SK-N-SH (cell line): ENCODE measurements at regions not wholly inside any gene's neighbourhood (a gene's known extent, or its start where the extent isn't known, plus 50 kb on each side); places are given as distances from the start of the nearest gene placed in this dataset.

ENCODE experiments used
- CTCF ChIA-PET: fragments of 300-600, 350-600 bp; formaldehyde crosslinking; extraction: SDS; loops from one replicate; lab custom pipeline; 2021; lab: Yijun Ruan, JAX
- POLR2A ChIA-PET: fragments of 350-600 bp; sonication (Branson Sonifier 250); formaldehyde crosslinking; extraction: SDS; loops from one replicate; lab custom pipeline; 2020; ENCODE audit warnings: antibody characterized with exemption, inconsistent platforms; lab: Yijun Ruan, JAX
- DNase-seq: peaks from one replicate; pipeline ENCODE4 v3.0.0; 2012
- H2AFZ ChIP-seq: fragments of 200-600 bp; sonication (generic); 2 replicates; pipeline ENCODE4 v1.8.1; 2016; ENCODE audit warnings: antibody characterized with exemption, mild to moderate bottlenecking, low read depth
- H3F3A ChIP-seq: fragments of 200-600 bp; sonication (generic); replicated peaks from 2 replicates; pipeline ENCODE3; 2016; ENCODE audit warnings: antibody characterized with exemption, mild to moderate bottlenecking; ENCODE audit not compliant: insufficient read depth
- H3K27ac ChIP-seq, 2 experiments: fragments of 200-500 bp in 1 of 2; fragments of 200-600 bp in 1 of 2; sonication (Bioruptor generic) in 1 of 2; sonication (generic), shearing (Covaris generic) in 1 of 2; 2 replicates each; pipeline versions ENCODE4 v1.5.1 to v1.6.1; 2014 to 2016; ENCODE audit warnings: low read depth in 2 of 2, inconsistent platforms in 1 of 2, low read length in 1 of 2, mild to moderate bottlenecking in 1 of 2, mixed read lengths in 1 of 2
- H3K27me3 ChIP-seq: fragments of 200-600 bp; sonication (generic), shearing (Covaris generic); 2 replicates; pipeline ENCODE4 v1.6.1; 2016; ENCODE audit warnings: mixed run types; ENCODE audit not compliant: insufficient read depth
- H3K36me3 ChIP-seq, 2 experiments: fragments of 200-500 bp in 1 of 2; fragments of 200-600 bp in 1 of 2; sonication (Bioruptor generic) in 1 of 2; sonication (generic) in 1 of 2; replicated peaks in 1 of 2; 2 replicates each; pipeline versions ENCODE3 to v1.5.1; 2014 to 2016; ENCODE audit warnings: low read length in 1 of 2, mild to moderate bottlenecking in 1 of 2; ENCODE audit not compliant: insufficient read depth in 2 of 2, control insufficient read depth in 1 of 2
- H3K4me1 ChIP-seq, 2 experiments: fragments of 200-500 bp in 1 of 2; fragments of 200-600 bp in 1 of 2; sonication (Bioruptor generic) in 1 of 2; sonication (generic), shearing (Covaris generic) in 1 of 2; 2 replicates each; pipeline versions ENCODE4 v1.5.1 to v1.6.1; 2014 to 2016; ENCODE audit warnings: low read depth in 1 of 2, low read length in 1 of 2, mixed run types in 1 of 2; ENCODE audit not compliant: insufficient read depth in 2 of 2, control insufficient read depth in 1 of 2
- H3K4me2 ChIP-seq: fragments of 200-600 bp; sonication (generic), shearing (Covaris generic); 2 replicates; pipeline ENCODE4 v1.6.1; 2017; ENCODE audit warnings: mixed run types
- H3K4me3 ChIP-seq, 2 experiments: fragments of 200-500 bp in 1 of 2; fragments of 200-600 bp in 1 of 2; sonication (Bioruptor generic) in 1 of 2; sonication (generic), shearing (Covaris generic) in 1 of 2; 2 replicates each; pipeline versions ENCODE4 v1.5.1 to v1.8.1; 2014 to 2016; ENCODE audit warnings: low read depth in 2 of 2, inconsistent platforms in 1 of 2, low read length in 1 of 2, mild to moderate bottlenecking in 1 of 2, mixed read lengths in 1 of 2, moderate library complexity in 1 of 2
- H3K79me2 ChIP-seq: fragments of 200-600 bp; sonication (generic); 2 replicates; pipeline ENCODE4 v1.8.1; 2017; ENCODE audit warnings: mild to moderate bottlenecking; ENCODE audit not compliant: insufficient read depth
- H3K9ac ChIP-seq: fragments of 200-600 bp; sonication (generic); 2 replicates; pipeline ENCODE4 v1.6.1; 2017; ENCODE audit warnings: mixed run types
- H3K9me2 ChIP-seq: fragments of 200-600 bp; sonication (generic); 2 replicates; pipeline ENCODE4 v1.6.1; 2017; ENCODE audit warnings: mixed run types
- H3K9me3 ChIP-seq: fragments of 200-600 bp; sonication (generic); 2 replicates; pipeline ENCODE4 v1.6.1; 2017; ENCODE audit warnings: mixed run types, mild to moderate bottlenecking, moderate library complexity
- H4K20me1 ChIP-seq: fragments of 200-600 bp; sonication (generic); 2 replicates; pipeline ENCODE4 v1.6.1; 2017; ENCODE audit warnings: mild to moderate bottlenecking, mixed run types; ENCODE audit not compliant: insufficient read depth
- CHD2 ChIP-seq: fragments of 150-350 bp; IDR thresholded peaks from 2 replicates; pipeline ENCODE4 v1.6.1; 2018; ENCODE audit warnings: low read length; ENCODE audit not compliant: partially characterized antibody
- ELF1 ChIP-seq: IDR thresholded peaks from 2 replicates; pipeline ENCODE4 v1.4.0; 2012
- FOXJ3 ChIP-seq: sonication (generic); formaldehyde crosslinking; IDR thresholded peaks from 2 replicates; pipeline ENCODE4 v1.5.1; 2020; ENCODE audit warnings: mild to moderate bottlenecking, missing genetic modification reagents
- FOXM1 ChIP-seq: IDR thresholded peaks from 2 replicates; pipeline ENCODE4 v1.4.0; 2012; ENCODE audit warnings: low read depth, mild to moderate bottlenecking
- GABPA ChIP-seq: IDR thresholded peaks from 2 replicates; pipeline ENCODE4 v1.4.0; 2012; ENCODE audit warnings: low read depth, mild to moderate bottlenecking
- GATA2 ChIP-seq: sonication (generic); formaldehyde crosslinking; IDR thresholded peaks from 2 replicates; pipeline ENCODE4 v1.5.0; 2020; ENCODE audit warnings: mild to moderate bottlenecking, missing genetic modification reagents
- MEF2A ChIP-seq: IDR thresholded peaks from 2 replicates; pipeline ENCODE4 v1.4.0; 2012; ENCODE audit warnings: low read depth, borderline replicate concordance
- NRF1 ChIP-seq: IDR thresholded peaks from 2 replicates; pipeline ENCODE4 v1.6.1; 2012; ENCODE audit warnings: low read depth, mild to moderate bottlenecking, low read length
- RAD21 ChIP-seq: IDR thresholded peaks from 2 replicates; pipeline ENCODE4 v1.6.1; 2012; ENCODE audit warnings: mild to moderate bottlenecking, low read length
- RCOR1 ChIP-seq: fragments of 150-350 bp; IDR thresholded peaks from 2 replicates; pipeline ENCODE4 v1.6.1; 2017; ENCODE audit warnings: antibody characterized with exemption, low read length
- RFX5 ChIP-seq: IDR thresholded peaks from 2 replicates; pipeline ENCODE4 v1.6.1; 2012; ENCODE audit warnings: mild to moderate bottlenecking, improper control_type of control experiment, low read length
- SIN3A ChIP-seq: IDR thresholded peaks from 2 replicates; pipeline ENCODE4 v1.6.1; 2012; ENCODE audit warnings: low read depth, mild to moderate bottlenecking, low read length, moderate library complexity, borderline replicate concordance
- SMC3 ChIP-seq: IDR thresholded peaks from 2 replicates; pipeline ENCODE4 v1.6.1; 2012; ENCODE audit warnings: low read depth, low read length, improper control_type of control experiment
- TAF1 ChIP-seq: IDR thresholded peaks from 2 replicates; pipeline ENCODE4 v1.6.1; 2012; ENCODE audit warnings: low read depth, mild to moderate bottlenecking, low read length, moderate library complexity, borderline replicate concordance
- TCF12 ChIP-seq: IDR thresholded peaks from 2 replicates; pipeline ENCODE4 v1.4.0; 2012
- WGBS: methylation state at CpG from one replicate; pipeline ENCODE4 v1.1.6; 2017; ENCODE audit warnings: low lambda C conversion rate; 5-methylcytosine and 5-hydroxymethylcytosine counted together
- TF ChIP-seq, protein P1 (sequence below): IDR thresholded peaks from 2 replicates; pipeline ENCODE4 v1.4.0; 2012; ENCODE audit warnings: low read depth, borderline replicate concordance
- TF ChIP-seq, protein P2 (sequence below): IDR thresholded peaks from 2 replicates; pipeline ENCODE4 v1.4.0; 2012; ENCODE audit warnings: low read depth
- TF ChIP-seq, protein P3 (sequence below): IDR thresholded peaks from 2 replicates; pipeline ENCODE4 v1.4.0; 2012; ENCODE audit warnings: low read depth, borderline replicate concordance
- TF ChIP-seq, protein P4 (sequence below): fragments of 150-350 bp; IDR thresholded peaks from 2 replicates; pipeline ENCODE4 v1.6.1; 2016; ENCODE audit warnings: mild to moderate bottlenecking, low read depth, low read length
- TF ChIP-seq, protein P5 (sequence below): fragments of 150-350 bp; IDR thresholded peaks from 2 replicates; pipeline ENCODE4 v1.6.1; 2017; ENCODE audit warnings: antibody characterized with exemption, low read length, low read depth, borderline replicate concordance
- TF ChIP-seq, protein P6 (sequence below): fragments of 200-600 bp; sonication (generic); IDR thresholded peaks from 2 replicates; pipeline ENCODE4 v1.6.1; 2017; ENCODE audit warnings: antibody characterized with exemption, mild to moderate bottlenecking, moderate library complexity

DNA sequence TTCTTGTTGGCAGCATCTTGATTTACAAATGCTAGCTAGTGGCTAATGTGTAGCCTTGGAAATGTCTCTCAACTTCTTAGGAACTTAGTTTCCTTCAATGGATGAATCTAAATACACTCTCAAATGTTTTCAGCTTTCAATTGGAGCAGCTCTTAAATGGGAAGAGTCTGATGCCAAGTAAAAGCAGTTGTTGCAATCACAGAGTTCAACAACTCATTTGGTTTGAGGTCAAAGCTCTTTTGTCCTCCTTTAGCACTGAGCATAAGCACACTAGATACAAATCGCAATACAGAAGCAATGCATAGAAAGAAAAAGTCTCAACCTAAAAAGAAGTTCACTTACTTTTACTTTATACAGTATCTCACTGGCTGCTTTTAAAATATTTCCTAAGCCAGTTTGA lies 986.1 kb upstream of the FLRT2 start:
- no peaks in the 10 kb centered on the region for H4K20me1 ChIP-seq
- H3K4me3 ChIP-seq, result no peak overlapping the region
- no peaks in the 10 kb centered on the region for H3K27me3 ChIP-seq
- CTCF ChIA-PET, result no interaction called here
- H2AFZ ChIP-seq, result no peak overlapping the region
- no peak overlapping the region for H3K9ac ChIP-seq
- no peaks in the 10 kb centered on the region for H3F3A ChIP-seq
- H3K9me3 ChIP-seq, result no peaks in the 10 kb centered on the region
- POLR2A ChIA-PET, result no interaction called here
- no peak overlapping the region for H3K4me2 ChIP-seq
- WGBS, result 5% methylated on average over 1 of the region's 1 CpG
- H3K4me1 ChIP-seq, result no peaks in the 10 kb centered on the region
- no peak for TF ChIP-seq FOXM1
- TF ChIP-seq SIN3A, result no peak
- TF ChIP-seq SMC3, result no peak
- TF ChIP-seq, protein P1, sequence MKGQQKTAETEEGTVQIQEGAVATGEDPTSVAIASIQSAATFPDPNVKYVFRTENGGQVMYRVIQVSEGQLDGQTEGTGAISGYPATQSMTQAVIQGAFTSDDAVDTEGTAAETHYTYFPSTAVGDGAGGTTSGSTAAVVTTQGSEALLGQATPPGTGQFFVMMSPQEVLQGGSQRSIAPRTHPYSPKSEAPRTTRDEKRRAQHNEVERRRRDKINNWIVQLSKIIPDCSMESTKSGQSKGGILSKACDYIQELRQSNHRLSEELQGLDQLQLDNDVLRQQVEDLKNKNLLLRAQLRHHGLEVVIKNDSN, result no peak
- TF ChIP-seq ELF1, result no peak
- TF ChIP-seq RCOR1, result no peak
- no peak for TF ChIP-seq TAF1
- no peaks in the 10 kb centered on the region for H3K36me3 ChIP-seq
- DNase-seq, result no peak
- H3K9me2 ChIP-seq, result no peaks in the 10 kb centered on the region
- no peaks in the 10 kb centered on the region for H3K79me2 ChIP-seq
- no peak overlapping the region for H3K27ac ChIP-seq

DNA sequence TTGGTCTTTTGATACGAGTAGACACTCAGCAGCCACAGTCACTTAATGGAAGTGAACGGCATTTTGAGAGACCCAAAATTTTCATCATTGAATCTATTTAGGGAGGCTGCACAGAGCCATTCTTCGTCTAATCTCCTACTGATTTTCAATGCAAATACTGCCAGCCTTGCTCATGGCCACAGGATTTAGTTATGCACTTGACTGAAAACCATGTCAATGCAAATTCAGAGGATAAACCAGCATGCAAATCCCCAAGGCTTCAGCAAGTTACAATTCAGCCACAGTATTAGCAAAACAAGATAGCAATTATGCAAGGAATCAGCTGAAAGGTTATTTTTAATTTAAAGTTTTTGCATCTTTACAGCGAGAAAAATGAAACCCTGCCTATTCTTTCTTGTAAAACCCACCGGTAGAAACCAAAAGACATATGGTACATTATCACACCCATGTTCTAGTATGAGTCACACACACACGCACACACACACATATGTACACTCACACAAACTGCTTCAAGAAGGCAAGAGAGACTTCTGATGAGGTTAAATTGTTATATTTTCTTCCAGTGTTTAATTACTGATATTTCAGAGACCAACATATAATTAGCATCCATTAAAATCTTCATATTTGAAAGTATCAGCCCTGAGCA lies 985.3 kb upstream of the FLRT2 start:
- H3K4me3 ChIP-seq, result no peak overlapping the region
- no peaks in the 10 kb centered on the region for H3K36me3 ChIP-seq
- TF ChIP-seq, protein P2, sequence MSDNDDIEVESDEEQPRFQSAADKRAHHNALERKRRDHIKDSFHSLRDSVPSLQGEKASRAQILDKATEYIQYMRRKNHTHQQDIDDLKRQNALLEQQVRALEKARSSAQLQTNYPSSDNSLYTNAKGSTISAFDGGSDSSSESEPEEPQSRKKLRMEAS, result no peak
- TF ChIP-seq FOXM1, result no peak
- TF ChIP-seq TCF12, result no peak
- no peak for TF ChIP-seq GABPA
- no peak for TF ChIP-seq SMC3
- no peak for TF ChIP-seq NRF1
- no peak for TF ChIP-seq CHD2
- TF ChIP-seq SIN3A, result no peak
- TF ChIP-seq TAF1, result no peak
- TF ChIP-seq GATA2 (CRISPR knock-in tag), result no peak
- TF ChIP-seq, protein P3, sequence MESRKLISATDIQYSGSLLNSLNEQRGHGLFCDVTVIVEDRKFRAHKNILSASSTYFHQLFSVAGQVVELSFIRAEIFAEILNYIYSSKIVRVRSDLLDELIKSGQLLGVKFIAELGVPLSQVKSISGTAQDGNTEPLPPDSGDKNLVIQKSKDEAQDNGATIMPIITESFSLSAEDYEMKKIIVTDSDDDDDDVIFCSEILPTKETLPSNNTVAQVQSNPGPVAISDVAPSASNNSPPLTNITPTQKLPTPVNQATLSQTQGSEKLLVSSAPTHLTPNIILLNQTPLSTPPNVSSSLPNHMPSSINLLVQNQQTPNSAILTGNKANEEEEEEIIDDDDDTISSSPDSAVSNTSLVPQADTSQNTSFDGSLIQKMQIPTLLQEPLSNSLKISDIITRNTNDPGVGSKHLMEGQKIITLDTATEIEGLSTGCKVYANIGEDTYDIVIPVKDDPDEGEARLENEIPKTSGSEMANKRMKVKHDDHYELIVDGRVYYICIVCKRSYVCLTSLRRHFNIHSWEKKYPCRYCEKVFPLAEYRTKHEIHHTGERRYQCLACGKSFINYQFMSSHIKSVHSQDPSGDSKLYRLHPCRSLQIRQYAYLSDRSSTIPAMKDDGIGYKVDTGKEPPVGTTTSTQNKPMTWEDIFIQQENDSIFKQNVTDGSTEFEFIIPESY, result no peak
- TF ChIP-seq, protein P4, sequence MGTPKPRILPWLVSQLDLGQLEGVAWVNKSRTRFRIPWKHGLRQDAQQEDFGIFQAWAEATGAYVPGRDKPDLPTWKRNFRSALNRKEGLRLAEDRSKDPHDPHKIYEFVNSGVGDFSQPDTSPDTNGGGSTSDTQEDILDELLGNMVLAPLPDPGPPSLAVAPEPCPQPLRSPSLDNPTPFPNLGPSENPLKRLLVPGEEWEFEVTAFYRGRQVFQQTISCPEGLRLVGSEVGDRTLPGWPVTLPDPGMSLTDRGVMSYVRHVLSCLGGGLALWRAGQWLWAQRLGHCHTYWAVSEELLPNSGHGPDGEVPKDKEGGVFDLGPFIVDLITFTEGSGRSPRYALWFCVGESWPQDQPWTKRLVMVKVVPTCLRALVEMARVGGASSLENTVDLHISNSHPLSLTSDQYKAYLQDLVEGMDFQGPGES, result no peak
- no peak for TF ChIP-seq RAD21
- TF ChIP-seq, protein P5, sequence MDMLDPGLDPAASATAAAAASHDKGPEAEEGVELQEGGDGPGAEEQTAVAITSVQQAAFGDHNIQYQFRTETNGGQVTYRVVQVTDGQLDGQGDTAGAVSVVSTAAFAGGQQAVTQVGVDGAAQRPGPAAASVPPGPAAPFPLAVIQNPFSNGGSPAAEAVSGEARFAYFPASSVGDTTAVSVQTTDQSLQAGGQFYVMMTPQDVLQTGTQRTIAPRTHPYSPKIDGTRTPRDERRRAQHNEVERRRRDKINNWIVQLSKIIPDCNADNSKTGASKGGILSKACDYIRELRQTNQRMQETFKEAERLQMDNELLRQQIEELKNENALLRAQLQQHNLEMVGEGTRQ, result no peak
- no peak for TF ChIP-seq RFX5
- TF ChIP-seq FOXJ3 (CRISPR knock-in tag), result no peak
- TF ChIP-seq, protein P6, sequence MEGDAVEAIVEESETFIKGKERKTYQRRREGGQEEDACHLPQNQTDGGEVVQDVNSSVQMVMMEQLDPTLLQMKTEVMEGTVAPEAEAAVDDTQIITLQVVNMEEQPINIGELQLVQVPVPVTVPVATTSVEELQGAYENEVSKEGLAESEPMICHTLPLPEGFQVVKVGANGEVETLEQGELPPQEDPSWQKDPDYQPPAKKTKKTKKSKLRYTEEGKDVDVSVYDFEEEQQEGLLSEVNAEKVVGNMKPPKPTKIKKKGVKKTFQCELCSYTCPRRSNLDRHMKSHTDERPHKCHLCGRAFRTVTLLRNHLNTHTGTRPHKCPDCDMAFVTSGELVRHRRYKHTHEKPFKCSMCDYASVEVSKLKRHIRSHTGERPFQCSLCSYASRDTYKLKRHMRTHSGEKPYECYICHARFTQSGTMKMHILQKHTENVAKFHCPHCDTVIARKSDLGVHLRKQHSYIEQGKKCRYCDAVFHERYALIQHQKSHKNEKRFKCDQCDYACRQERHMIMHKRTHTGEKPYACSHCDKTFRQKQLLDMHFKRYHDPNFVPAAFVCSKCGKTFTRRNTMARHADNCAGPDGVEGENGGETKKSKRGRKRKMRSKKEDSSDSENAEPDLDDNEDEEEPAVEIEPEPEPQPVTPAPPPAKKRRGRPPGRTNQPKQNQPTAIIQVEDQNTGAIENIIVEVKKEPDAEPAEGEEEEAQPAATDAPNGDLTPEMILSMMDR, result no peak
- TF ChIP-seq MEF2A, result no peak
- TF ChIP-seq, all 33 proteins: peak for 0
- ChIA-PET CTCF (no interaction called here), POLR2A (no interaction called here)
- Histone ChIP-seq H3K79me2 (no peaks in the 10 kb centered on the region), H2AFZ (no peak overlapping the region), H3K4me1 (no peaks in the 10 kb centered on the region), H3K27ac (no peak overlapping the region), H3K9me3 (no peaks in the 10 kb centered on the region), H3F3A (no peaks in the 10 kb centered on the region), H4K20me1 (no peaks in the 10 kb centered on the region), H3K9me2 (no peaks in the 10 kb centered on the region), H3K27me3 (no peaks in the 10 kb centered on the region), H3K4me2 (no peak overlapping the region), H3K9ac (no peak overlapping the region)
- DNase-seq, result no peak
- WGBS, result 9% methylated on average over 6 of the region's 6 CpGs
